ENCODE measurements at regions not wholly inside any gene's neighbourhood (a gene's known extent, or its start where the extent isn't known, plus 50 kb on each side); places are given as distances from the start of the nearest gene placed in this dataset.

GRCh38 chr14:85471156-85471555 is 58.8 kb upstream of the FLRT2 start:
- no peak overlapping the region for H3K4me3 ChIP-seq (ENCODE audit: low read length)
- TF ChIP-seq CTCF (IDR thresholded peaks at IDR 0.05; ENCODE audit: insufficient read depth, low read depth, low read length, missing control alignments) = no peak
- DNase-seq (ENCODE audit: low read depth) = no peak

- H3K4me3 ChIP-seq (ENCODE audit: low read length) = no peak overlapping the region
- no peak for TF ChIP-seq CTCF (IDR thresholded peaks at IDR 0.05; ENCODE audit: insufficient read depth, low read depth, low read length, missing control alignments)
- DNase-seq (ENCODE audit: low read depth) = peak; percentile 79
These were observed 58.2 kb upstream of the FLRT2 start for GRCh38 chr14:85471744-85472143.

GRCh38 chr14:85474431-85474830 is 55.5 kb upstream of the FLRT2 start:
- TF ChIP-seq CTCF (IDR thresholded peaks at IDR 0.05; ENCODE audit: insufficient read depth, low read depth, low read length, missing control alignments) = no peak
- no peak for DNase-seq (ENCODE audit: low read depth)
- H3K4me3 ChIP-seq (ENCODE audit: low read length) = no peak overlapping the region

GRCh38 chr14:85475113-85475512 is 54.8 kb upstream of the FLRT2 start:
- TF ChIP-seq CTCF (IDR thresholded peaks at IDR 0.05; ENCODE audit: insufficient read depth, low read depth, low read length, missing control alignments) = no peak

GRCh38 chr14:85479306-85479705 is 50.6 kb upstream of the FLRT2 start:
- DNase-seq (ENCODE audit: low read depth) = peak; percentile 58
- TF ChIP-seq CTCF (IDR thresholded peaks at IDR 0.05; ENCODE audit: insufficient read depth, low read depth, low read length, missing control alignments) = no peak
- no peak overlapping the region for H3K4me3 ChIP-seq (ENCODE audit: low read length)

More at GRCh38 chr14:85475113-85475512, 54.8 kb upstream of the FLRT2 start:
- H3K4me3 ChIP-seq (ENCODE audit: low read length) = no peak overlapping the region
- no peak for DNase-seq (ENCODE audit: low read depth)

GRCh38 chr14:85479771-85480170 is 50.2 kb upstream of the FLRT2 start:
- DNase-seq (ENCODE audit: low read depth) = no peak
- no peak for TF ChIP-seq CTCF (IDR thresholded peaks at IDR 0.05; ENCODE audit: insufficient read depth, low read depth, low read length, missing control alignments)

More at GRCh38 chr14:85479771-85480170, 50.2 kb upstream of the FLRT2 start:
- no peak overlapping the region for H3K4me3 ChIP-seq (ENCODE audit: low read length)
